GM21529 (cell line): ENCODE measurements at regions not wholly inside any gene's neighbourhood (a gene's known extent, or its start where the extent isn't known, plus 50 kb on each side); places are given as distances from the start of the nearest gene placed in this dataset.
"Not testable (repeated sequence)": the region's sequence is repeated elsewhere in the genome, so short reads cannot be mapped to it uniquely, and the experiment has no call there.

Experiments used
- ATAC-seq: cut with Tn5 transposase; IDR thresholded peaks from one replicate; pipeline ENCODE4 v1.9.1; 2021; ENCODE audit not compliant: unreplicated experiment

DNA sequence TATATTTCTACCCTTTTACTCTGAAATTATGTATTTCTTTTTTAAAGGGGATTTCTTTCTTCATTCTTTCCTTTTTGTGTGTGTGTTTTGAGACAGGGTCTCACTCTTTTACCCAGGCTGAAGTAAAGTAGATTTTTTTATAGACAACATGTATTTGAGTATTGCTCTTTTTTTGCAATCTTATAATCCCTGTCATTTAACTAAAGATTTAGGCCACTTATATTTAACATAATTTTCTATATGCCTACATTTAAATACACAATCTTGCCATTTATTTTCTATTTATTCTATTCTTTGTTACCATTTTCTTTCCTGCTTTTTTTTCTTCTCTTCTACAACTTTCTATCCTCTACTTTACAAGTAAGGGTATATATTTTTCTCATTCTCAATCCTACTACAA is 416.0 kb upstream of the IRX2 start:
- ATAC-seq, result no peak

DNA sequence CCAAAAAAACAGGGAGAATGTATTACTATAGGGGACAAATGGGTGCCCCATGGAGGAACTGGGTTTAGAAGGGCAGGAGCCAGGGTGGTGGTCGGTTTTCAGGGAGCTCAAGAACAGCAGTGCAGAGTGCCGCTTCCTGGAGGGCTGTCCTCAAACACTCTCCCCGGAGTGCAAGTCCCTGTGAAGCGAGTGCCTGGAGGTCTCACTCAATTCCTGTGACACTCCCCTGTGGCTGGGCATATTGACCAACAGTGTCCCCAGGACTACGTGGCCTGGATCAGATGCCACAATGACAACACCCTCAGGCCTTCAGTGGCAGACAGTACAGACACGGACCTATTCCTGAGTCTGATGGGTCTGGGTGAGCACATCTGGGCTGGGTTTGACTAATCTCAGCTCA is 412.1 kb upstream of the IRX2 start:
- no peak for ATAC-seq

DNA sequence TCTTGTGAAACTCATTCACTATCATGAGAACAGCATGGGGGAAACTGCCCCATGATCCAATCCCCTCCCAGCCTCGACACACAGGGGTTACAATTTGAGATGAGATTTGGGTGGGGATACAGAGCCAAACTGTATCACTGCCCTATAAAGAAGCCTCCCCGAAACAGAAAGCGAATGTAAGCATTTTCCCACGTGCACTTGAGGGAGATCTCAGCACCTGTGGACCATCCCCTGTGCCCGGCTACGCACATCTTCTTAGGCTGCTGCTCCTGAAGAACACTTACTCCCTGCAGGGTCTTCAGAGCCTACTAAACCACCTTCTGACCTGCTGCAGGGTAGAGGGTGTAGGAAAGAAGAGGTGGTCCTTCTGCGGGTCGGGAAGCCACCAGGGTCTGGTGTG is 410.2 kb upstream of the IRX2 start:
- no peak for ATAC-seq

DNA sequence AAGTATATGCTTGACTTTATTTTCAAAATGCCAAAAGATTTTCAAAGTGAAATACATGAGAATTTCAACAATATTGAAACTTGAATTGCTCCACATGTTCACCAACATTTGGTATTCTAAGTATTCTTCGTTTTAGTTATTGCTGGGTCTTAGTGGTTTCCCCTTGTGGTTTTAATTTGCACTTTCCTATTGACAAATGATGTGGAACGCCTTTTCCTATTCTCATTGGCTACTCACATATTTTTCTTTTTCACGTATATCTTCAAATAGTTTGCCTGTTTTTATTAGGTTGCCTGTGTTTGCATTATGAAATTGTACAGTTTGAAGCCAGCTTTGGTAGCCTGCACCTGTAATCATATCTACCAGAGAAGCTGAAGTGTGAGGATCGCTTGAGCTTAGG is 405.7 kb upstream of the IRX2 start:
- no peak for ATAC-seq

DNA sequence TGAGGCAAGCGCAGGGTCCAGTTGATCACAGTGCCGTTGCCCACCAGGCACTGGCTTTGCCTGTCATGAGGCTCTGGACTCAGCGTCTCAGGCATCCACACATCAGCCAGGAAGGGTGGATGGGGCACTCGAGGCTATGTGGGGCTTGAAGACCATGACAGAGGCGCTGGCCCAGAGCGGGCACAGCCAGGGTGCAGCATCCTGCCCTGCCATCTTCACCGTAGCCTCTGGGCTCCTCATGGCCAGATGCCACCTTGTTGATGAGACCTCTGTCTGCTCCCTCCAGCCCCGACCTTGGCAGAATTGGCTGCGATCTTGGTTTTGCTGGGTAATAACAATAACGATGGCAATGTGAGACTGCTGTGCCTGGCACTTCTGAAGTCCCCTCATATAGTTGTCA is 404.2 kb upstream of the IRX2 start:
- no peak for ATAC-seq

DNA sequence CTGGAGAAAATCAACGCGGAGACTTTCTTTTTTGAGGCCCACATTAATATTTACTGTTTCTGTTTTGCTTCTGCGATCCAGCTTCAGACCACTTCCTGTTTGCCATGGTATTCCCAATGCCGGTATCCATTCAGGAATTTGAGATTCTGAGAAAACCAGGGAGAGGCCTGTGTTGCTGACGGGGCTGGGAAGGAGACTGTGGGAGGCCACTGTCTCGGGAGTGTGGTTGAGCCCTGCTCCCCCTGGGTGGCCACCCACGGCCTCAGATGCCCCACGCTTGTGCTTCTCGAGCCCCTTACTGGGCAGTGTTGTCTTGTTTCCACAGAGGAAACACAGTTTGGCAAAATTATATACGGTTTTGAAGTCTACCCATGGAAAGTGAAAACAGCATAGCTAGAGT is 403.6 kb upstream of the IRX2 start:
- ATAC-seq, result no peak

DNA sequence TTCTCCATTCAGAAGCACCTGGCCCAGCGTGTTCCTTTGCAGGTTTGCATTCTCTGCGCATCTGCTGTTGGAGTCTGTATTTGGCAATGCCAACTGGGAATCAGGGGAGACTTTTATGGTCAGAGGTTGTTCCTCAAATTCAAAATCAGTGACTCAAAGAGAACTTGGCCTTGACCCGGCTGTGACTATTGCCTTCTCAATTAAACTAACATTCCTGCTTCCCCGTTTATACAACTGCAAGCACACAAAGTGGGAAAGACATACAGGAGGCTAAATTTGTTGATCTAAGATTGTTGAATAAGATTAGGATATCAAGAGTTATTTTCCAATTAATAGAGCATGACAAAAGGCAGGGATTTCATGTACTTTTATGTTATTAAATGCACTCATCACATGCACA is 402.4 kb upstream of the IRX2 start:
- ATAC-seq, result no peak

DNA sequence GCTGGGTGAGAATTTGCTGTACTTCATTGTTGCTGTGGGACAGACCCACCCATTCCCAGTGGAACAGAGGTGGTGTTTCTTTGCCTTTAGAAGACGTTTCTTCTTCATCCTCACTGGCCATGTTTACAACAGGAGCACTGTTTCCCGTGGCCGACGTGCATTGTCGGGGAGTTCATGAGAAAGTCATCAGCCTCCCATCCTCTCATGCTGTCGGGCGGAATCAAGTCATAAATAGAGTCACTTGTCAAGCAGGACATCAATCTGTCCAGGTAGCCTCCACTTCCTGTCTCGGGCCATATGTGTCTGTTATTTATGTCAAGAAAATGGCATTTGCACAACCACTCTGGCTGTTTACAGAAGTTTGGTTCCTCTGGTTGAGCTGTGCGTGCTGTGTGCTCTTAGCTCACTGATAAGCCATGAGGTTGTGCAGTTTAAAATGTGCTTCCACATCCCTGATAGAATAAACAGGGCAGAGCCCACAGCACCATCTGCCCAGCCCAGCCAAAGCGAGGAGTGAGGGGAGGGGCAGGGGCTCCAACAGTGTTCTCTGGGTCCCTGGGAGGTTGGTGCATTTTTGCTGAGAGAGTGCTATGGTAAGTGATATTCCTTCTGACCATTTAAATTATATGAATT is 401.9 kb upstream of the IRX2 start:
- ATAC-seq, result no peak

DNA sequence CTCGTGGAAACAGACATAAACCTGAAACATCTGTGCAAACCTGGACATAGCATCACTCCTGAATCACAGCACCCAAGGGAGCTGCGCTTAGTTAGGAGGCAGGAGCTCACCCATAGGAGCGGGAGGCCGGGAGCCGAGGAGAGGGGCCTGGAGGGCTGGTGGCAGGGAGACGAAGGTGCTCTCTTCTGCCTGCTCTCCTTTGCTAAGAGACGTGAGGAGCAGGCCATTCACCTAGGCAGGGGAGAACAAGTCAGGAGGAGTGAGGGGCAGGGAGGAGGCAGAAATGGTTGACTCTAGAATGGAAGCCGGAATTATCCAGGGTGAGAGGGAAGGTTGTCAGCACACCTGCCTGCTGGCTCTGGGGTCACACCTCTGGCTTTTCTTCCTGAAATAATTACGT is 398.4 kb upstream of the IRX2 start:
- ATAC-seq, result no peak

DNA sequence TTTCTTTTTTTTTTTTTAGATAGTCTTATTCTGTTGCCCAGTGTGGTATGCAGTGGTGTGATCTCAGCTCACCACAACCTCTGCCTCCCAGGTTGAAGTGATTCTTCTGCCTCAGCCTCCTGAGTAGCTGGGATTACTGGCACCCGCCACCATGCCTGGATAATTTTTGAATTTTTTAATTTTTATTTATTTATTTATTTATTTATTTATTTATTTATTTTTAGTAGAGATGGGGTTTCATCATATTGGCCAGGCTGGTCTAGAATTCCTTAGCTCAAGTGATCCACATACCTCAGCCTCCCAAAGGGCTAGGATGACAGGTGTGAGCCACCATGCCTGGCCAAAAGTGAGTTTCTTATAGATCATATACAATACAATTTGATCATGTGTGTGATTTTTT is 395.9 kb upstream of the IRX2 start:
- not testable (repeated sequence) for ATAC-seq

DNA sequence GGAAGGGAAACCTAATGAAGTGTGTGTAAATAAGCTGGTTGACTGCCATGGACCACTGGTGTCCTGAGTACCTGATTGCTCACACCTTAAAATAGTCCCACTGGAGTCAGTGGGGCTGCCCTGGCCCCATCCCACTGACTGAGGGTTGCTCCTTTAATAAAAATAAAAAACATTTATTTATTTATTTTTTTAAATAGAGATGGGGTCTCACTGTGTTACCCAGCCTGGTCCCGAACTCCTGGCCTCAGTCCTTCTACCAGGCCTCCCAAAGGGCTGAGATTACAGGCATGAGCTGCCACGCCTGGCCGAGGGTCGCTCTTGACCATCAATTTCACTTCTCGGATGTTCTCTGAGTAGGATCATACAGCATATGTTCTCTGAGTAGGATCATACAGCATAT is 394.2 kb upstream of the IRX2 start:
- no peak for ATAC-seq

DNA sequence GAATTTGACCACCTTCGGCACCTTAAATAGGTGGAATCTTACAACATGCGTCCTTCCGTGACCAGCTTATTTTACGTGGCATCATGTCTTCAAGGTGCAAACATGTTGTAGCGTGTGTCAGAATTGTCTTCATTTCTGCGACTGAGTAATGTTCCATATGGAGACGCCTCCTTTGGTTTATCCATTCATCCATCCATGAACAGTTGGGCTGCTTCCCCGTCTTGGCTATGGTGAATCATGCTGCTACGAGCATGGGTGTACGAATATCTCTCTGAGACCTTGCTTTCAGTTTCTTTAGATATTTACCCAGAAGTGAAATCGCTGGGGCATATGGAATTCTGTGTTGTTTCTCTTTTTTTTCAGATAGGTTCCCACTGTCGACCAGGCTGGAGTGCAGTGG is 391.9 kb upstream of the IRX2 start:
- no peak for ATAC-seq

DNA sequence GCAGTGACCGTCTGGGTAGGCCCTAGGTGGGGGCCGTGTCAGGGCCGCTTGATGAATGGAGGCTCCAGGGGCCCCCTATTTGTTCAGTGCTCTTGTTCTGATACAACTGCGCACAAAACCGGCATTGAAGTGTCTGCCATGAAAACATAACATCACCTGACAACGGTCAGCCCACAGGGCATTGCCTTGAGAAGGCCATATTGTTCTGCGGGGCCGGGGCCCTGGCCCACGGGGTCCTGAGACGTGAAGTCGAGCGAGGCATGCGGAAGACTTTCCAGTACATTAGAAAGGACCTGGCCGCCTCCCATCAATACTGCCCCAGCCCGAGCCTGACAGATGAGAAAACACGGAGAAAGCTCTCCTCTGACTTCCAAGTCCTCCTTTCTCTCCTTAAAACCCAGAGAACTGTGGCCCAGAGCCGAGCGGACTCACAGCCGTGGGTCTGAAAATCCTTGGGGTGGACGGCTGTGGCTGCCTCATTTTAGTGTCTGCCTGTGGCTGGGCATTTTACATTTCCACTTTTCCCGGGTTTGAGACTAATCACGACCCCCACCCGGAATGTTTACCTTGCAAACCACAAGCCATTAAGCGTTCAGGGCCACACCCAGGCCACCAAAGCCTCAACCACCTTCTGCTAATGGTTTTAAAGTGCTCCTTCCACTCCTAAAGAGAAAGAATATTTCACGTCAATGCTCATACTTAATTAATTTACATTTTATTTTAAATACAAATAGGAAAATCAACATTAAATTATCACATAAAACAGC is 391.0 kb upstream of the IRX2 start:
- ATAC-seq, result no peak

DNA sequence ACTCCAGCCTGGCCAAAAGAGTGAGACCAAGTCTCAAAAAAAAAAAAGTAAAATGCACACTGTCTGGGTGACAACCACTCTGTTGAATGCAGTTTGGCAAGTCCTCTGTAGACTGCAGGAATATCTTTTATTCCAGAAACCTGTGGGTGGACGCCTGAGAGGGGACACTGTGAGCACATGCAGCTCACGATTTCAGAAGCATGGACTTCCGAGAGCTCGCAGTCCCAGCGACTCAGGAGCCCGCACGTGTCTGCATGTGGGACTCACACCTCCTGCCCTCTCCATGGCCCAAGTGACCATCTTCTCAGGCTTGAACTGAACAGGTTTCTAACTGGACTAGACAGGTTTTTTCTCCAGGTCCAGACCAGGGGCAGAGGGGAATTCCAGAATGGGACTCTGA is 388.6 kb upstream of the IRX2 start:
- ATAC-seq, result no peak

DNA sequence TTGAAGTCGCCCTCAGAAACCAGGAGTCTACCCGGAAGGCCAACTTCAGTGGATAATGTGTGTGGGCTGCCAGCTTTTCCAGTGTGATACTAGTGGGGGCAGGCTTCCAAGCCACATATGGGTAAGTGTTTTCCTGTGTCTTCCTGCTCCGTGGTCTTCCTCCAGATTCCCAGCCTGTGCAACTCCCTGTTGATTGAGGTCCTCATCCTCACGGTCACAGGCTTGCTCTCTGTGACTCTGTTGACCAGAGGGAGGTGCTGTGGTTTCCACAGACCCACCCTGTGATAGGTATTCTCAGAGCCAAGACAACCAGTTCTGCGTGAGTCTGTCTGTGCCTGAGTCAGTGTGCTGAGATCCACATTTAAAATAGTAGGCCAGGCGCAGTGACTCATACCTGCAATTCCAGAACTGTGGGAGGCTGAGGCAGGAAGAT is 388.0 kb upstream of the IRX2 start:
- no peak for ATAC-seq

DNA sequence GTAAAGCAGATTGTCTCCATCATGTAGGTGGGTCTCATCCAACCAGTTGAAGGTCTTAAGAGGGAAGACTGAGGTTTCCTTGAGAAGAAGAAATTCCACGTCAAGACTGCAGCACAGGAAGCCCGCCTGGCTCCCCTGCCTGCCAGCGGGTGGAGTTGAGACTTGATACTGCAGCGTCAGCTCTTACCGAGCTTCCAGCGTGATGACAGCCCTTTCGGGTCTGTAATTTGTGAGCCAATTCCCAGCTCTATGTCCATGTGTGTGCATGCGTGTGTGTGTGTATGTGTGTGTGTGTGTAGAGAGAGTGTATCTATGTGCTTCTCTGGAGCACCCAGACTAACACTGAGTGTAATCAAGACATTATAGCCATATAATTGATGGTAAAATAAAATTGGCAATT is 379.7 kb upstream of the IRX2 start:
- no peak for ATAC-seq

DNA sequence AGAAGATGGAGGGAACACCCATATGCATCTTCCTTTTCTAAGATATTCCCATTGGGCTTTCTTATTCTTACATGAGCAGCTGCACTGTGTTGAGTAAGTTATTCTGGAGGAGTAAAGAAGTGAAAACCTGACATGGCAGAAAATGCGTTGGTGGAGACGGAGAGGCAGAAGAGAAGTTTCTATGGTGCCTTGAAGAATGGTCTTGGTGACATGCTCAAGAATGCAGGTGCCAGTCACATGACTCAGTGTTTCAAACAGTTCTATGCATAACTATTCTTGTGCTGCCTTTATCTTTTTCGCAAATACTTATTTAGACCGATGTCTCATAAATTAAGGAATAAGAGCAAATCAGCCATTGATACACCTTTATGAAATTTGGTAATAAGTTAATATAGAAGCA is 377.8 kb upstream of the IRX2 start:
- ATAC-seq, result no peak

DNA sequence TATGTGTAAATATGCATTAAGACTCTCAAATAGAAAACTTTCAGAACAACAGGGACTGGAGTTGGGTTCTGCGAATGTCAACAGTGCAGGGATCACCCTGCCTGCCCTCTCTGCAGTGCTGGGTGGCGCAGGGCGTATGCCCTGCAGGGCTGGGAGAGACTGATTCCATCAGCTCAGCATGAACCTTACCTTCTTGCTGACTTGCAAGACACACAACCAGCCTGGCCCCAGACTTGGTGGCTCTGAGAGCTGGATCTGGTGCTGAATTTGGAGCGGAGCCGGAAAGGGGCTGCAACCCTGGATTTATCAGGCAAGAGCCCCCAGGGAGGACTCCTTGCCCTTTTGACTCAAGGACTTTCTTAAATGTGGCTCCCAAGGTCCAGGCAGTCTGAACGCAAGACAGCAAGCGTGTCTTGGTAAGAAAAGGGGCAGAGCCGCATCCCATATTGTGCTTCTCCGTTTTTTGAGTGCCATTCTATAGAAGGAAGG is 376.0 kb upstream of the IRX2 start:
- ATAC-seq, result no peak

DNA sequence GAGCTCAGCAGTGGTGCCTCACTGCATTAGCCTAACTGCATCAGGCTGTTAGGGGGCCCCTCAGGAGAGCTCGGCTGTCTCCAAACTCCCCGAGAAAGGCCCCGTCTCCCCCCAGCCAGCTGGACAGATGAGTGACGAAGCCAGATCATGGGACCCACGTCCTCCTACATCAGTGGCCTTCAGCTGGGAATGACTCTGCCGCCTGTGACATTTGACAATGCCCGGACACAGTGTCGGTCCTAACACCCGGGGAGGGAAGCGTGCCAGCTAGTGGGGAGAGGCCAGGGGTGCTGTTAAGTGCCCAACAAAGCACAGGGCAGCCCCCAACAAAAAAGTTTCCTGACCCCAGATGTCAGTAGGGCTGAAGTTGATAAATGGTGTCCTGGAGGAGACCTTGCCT is 375.2 kb upstream of the IRX2 start:
- no peak for ATAC-seq

DNA sequence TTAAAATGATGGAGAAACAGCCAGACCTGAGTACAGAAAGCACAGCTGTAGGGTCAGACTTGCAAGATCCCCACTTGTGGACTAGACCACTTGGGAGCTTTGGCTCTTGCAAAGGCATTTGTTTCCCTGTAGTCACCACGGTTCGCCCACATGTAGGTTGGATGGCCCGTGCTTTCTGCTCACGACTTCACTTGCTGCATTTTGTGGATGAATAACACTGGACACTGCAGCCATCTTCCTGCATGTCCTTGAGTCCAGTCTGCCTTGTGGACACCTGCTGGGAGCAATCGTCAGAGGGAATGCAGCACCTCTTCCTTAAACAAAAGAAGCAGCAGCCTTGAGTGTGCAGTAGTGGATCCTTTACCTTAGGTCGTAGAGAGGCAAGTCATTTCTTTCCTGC is 372.9 kb upstream of the IRX2 start:
- no peak for ATAC-seq

DNA sequence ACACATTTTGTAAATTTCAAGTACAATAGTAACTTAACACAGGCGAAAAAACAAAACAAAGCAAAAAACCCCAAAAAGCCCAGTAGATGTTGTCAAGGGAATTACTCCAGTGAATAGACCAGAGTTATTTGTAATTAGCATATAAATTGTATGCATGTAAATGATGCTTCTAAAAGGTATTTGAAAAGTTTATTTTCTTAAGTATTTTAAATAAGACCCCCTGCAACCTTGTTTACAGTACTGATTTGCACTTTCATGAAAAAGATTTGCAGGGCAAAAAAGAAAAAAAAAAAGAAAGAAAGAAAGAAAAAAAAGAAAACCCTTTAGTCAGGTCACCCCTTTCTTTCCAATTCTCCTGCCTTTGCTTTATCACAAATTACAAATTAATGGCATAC is 372.3 kb upstream of the IRX2 start:
- ATAC-seq, result no peak

DNA sequence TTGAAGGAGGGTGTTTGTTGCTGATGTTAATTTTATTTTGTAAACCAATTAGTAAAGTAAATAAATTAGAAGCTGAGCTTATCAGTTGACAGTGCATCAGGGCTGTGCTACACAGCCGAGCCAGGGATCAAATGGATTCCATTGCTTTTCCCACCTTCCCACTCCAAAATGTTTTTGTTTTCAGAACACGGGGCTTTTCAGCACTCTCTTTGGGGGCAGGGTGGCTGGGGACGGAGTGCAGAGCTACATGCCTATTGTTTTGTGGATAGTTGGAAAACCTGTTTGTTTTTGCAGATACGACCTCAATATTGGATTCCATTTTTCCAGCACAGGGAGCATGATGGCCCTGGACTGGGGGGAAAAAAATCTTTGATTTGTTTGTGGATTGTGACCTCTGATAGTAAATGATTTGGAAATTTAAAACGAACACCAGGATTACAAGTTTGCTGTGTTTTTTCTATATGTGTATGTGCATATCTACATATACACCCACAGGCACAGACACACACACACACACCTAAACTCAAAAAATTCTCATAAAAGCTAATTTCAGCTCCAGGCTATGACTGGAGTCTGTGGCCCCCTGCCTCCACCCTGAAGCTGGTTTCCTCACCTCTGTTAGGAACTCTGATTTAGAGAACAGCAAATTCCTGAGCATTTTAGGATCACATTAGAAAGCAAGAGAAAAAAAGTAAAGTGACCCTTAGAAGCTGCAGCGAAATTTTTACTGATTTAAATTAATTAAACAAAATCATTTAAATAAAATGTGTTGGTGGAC is 371.7 kb upstream of the IRX2 start:
- no peak for ATAC-seq
